Fibroblast of skin of back (primary cell): ENCODE measurements at regions not wholly inside any gene's neighbourhood (a gene's known extent, or its start where the extent isn't known, plus 50 kb on each side); places are given as distances from the start of the nearest gene placed in this dataset.
"Not testable (repeated sequence)": the region's sequence is repeated elsewhere in the genome, so short reads cannot be mapped to it uniquely, and the experiment has no call there.

ENCODE experiments used
- DNase-seq: peaks from one replicate; pipeline ENCODE4 v3.0.0-alpha.2; 2013

DNA sequence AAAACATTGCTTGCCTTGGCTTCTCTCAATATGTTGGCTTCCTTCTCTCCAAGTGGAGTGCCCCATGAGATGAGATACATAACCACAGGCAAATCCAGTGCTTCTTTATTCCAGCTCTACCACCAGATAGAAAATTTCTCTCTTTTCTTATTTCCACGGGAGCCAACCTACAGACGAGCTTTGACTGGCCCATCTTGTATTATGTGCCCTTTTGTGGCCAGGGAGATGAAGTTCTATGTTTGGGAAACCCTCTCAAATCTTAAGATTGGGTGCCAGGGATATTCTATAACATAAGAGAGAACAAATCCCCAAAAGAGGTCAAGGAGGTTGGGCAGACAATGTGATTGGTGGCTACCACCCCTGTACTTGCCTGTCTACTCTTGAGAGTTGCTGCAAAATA, 351.8 kb downstream of the ZNF326 start:
- DNase-seq, result no peak

DNA sequence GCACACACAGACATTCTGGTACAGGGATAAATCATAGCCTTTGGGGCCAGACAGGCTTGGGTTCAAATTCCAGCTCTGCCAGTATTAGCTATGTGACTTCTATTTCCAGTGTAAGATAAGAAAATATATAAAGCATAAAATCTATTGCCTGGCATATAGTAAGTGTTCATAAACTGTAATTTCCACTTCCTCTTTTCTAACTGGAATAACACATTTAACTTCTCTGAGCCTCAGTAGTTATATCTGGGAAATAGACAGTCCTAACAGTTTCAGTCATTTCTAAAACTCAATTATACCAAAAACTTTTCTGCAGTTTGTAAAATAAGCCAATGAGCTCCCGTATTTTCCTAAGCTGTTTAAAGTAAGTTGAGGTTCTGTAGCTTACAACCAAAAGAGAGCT, 351.4 kb downstream of the ZNF326 start:
- no peak for DNase-seq

DNA sequence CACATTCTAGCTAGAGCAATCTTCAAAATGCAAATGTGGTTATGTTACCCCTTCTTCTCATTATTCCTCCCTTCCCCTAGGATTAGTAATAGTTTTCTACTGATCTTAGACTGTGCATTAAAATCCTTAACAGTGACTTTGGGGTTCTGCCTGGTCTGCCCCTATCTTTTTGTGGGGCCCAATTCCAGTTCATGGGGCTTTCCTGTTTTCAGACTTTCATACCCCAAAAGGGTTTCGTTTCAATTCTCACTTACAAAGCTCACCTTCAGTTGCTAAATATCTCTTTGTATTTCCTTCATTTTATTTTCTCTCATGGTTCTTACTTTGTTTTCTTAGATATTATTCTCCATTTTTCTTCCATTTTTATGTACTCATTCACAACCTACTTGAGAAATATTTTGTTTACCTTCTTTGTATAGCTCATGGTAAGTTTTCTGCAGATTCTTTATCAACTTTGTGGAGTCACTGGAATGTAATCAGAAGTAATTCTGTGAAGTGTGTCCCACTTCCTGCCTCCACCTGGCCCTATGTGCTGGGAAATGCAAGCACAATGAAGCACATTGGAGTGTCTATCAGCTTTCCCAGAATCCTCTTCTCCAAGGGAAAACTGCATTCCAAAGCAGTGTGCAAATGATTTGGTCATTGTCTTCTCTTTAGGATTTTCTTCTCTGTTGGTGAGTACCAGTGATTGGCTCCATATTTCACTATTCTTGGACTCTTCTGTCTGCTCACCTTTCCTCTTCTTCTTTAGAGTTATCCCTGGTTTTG, 350.2 kb downstream of the ZNF326 start:
- DNase-seq, result no peak

- DNase-seq, result no peak
Observed at GRCh38 chr1:90341516-90341915, 346.6 kb downstream of the ZNF326 start.

- no peak for DNase-seq
Observed at GRCh38 chr1:90340606-90341005, 345.7 kb downstream of the ZNF326 start.

DNA sequence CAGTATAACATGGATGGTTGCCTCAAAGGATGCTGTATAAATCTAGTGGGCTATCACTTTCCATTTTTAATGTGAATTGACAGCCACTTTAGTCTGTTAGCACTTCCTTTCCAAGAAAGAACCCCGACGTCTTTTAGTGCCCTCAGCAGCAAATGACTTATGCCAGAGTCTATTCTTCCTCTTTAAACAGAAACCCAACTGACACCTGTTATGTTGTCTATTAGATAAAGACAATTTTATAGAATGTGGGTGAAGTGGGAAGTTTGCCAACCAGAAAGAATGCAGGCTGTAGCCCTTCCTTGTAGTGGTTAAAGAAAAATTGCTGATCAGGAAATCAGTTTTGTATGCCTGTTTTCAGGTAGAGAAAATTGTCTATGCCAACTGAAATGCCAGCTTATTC, 344.9 kb downstream of the ZNF326 start:
- no peak for DNase-seq

DNA sequence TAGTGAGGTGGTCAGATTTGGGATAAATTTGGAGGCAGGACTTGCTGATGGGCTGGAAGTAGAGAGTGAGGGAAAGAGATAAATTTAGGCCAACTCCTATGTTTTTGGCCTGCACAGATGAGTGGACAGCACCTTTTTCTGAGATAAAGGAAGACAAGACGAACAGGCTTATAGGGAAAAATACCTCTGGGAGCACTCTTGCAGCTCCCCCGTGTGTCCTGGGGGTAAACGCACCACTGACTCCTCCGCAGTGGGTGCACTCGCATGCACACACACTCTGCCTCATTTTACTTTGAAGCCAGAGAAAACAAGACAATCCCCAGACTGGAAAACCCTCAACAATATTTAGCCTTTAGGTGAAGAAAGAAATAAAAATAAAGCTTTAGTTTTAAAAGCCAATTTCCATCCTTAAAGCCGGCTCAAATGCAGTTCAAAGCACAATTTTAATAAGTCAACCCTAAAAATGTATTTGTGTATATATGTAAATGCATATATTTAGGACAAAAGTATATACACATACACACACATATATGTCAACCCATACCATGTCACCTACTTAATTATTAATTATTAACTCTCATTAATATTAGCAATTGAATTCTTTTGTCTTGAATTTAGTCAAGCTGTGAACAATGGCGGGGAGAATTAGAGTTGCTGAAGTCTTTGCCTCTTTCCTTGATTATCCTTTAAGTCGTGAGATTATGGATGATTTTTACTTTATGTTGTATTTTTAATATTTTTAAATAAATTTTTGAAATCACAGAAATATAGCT, 341.8 kb downstream of the ZNF326 start:
- no peak for DNase-seq

DNA sequence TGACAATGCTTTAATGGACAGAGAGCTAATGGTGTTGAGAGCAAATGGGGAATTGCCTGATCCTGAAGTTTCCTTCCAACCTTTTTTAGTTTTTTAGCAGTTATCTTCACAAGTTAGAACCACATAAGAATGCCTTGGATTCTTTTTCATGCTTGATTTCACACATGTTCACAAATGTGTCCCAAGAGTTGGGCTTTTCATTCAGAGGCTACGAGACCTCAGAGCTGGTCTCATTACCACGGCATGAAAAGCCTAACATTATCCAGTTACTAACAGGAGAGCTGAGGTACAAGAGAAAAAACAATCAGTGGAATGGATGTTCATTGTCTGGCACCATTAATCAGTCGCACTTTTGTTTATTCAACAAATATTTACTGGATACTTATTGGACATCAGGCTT, 340.6 kb downstream of the ZNF326 start:
- DNase-seq, result no peak

DNA sequence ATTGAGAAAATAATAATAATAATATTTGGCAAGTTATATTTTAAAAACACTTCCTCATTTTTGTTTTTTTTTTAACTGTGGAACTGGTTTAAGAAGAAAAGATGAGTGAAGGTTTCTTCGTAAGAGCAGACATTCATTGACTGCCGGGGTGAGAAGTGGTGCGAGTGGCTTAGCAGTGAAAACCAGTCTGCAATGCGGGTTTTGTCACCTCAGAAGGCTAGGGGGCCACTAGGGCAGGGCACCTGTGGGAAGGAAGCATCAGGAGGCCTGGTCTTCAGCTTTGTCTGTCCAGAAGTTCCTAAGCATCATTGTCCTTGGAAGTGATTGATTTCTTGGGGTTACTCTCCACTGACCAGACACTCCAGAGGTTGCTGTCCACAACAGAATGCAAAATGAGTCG, 339.2 kb downstream of the ZNF326 start:
- DNase-seq, result no peak

GRCh38 chr1:90325168-90325567, 330.3 kb downstream of the ZNF326 start:
- no peak for DNase-seq

DNA sequence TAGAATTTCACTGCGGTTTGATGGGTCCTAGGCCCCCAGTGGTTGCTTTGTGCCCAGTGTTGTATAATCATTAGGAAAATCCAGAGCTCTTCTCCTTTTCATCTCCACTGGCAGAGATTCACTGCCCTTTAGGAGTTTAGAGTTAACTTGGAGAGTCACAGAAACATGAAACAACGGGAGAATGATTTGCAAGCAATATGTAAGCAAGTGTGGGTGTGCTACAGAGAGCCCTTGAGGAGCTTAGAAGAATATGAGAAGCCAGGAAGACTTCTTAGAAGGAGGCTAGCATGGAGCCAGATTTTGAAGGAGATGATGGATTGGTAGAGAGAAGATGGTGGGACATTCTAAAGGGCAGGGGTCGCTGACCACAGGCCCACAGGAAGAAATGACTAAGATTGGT, 327.3 kb downstream of the ZNF326 start:
- DNase-seq, result no peak

GRCh38 chr1:90319918-90320317, 325.0 kb downstream of the ZNF326 start:
- DNase-seq, result no peak

DNA sequence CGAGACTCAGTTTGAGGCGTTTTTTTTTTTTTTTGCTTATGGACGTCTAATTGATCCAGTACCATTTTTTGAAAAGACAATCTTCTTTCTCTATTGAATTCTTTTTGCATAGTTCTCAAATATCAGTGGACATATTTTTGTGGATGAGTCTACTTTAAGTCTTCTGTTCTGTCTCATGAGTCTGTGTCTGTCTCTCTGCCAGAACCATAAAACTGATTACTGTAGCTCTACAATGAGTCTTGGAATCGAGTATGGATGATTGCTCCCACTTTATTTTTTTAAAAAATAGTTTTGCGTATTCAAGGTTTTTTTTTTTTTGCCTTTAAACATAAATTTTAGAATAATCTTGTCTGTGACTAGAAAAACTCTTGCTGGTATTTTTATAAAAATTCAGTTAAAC, 323.5 kb downstream of the ZNF326 start:
- DNase-seq, result no peak

DNA sequence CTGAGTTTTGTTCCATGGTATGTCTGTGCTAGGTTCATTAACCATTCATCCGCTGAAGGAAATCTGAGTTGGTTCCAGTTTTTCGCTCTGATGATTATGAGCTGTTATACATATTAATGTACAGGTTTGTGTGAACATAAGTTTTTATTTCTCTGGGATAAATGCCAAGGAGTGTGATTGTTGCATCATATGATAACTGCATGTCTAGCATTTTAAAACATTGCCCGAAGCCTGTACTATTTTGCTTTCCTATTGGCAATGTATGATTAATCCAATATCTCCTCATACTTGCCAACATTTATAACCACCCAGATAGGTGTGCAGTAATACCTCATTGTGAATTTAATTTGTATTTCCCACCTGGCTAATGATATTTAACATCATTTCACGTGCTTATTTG, 322.7 kb downstream of the ZNF326 start:
- DNase-seq, result no peak

DNA sequence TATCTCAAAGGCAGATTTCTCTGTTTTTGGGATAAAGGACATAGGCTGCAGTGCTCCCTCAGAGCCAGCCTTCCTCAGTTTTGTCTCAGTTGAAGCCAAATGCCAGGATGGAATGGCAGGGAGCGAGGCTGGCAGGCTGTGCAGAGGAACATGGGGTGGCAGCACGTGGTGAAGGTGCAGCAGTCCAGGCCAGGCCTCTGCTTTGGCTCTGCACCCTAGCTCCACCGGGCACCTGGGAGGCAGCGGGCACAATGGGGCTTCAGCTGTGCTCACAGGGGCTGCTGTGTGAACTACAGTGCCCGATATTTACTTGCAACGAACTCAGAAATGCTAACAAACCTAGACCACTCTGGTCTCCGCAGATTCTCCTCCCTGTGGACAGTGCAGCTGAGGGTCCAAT, 319.6 kb downstream of the ZNF326 start:
- no peak for DNase-seq

- no peak for DNase-seq
Observed at GRCh38 chr1:90313778-90314177, 318.9 kb downstream of the ZNF326 start.

DNA sequence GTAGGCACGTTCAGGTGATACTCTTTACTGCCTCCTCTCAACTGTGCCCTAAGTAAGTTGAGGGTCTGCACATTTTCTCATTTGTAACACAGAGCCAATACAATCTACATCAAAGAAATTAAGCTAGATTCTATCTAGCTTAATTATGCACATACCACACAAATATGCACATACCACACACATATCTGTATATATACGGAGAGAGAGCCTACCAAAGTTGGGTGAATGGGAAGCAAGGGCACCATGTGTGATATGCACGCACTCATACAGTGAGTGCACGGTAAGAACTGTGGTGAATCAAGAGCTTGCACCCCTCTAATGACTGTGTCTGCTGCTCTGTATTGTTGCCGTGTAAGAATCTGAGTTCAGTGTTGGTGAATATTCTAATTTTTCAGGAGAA, 314.9 kb downstream of the ZNF326 start:
- no peak for DNase-seq

DNA sequence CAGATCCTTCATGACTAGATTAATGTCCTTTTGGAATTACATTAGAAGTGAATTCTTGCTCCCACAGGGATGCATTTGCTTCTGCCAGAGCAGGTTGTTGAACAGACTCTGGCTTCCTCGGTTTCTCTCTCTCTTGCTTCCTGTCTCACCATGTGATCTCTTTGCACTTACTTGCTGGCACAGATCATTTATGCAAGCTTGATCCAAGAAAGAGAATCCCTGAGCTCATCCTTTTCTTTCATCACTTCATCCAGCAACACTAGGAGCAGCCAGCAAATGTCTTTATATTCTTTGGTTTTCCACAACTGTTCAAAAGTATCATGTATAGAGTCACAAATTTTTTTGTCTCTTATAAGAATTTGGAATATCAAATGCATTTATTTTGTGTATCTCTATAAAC, 313.5 kb downstream of the ZNF326 start:
- DNase-seq, result no peak

GRCh38 chr1:90305577-90305976, 310.7 kb downstream of the ZNF326 start:
- DNase-seq, result no peak

- no peak for DNase-seq
Observed at GRCh38 chr1:90296327-90296726, 301.4 kb downstream of the ZNF326 start.

DNA sequence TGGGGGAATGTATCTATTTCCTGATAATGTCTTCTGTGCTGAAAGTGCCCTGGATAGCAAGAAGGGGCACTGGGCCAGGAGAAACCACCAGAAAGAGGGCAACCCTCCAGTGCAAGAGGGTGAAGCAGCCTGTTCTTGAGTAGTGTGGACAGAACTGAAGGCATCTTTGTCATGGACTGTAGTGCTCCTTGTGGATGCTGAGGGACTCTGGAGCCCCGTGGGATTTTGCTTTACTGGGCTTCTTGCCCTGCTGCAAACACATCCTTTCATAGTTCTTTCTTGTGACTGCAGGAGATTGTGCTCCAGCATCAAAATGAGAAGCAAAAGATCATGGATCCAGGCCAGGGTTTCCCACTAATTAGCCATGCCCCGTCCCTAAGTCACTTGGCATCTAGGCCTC, 300.6 kb downstream of the ZNF326 start:
- no peak for DNase-seq

- DNase-seq, result no peak
Observed at GRCh38 chr1:90291431-90292216, 296.7 kb downstream of the ZNF326 start.

DNA sequence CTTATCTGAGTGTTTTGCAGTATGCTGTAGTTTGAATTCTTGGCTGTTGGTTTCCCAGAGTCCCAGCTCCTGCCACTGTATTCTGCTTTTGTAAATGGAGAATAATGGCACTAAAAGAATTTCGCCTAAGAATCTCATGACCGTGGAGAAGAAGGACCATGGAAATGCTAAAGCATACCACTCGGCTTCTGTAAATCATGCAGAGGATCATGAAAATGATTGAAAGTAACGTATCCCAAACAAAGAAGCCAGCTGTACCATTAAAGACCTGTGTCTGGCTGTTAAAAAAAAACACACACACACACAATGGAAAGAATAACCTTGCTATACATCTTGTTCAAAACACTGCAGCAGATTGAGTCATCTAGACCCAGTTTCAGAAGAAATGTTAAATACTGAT, 287.9 kb downstream of the ZNF326 start:
- no peak for DNase-seq

DNA sequence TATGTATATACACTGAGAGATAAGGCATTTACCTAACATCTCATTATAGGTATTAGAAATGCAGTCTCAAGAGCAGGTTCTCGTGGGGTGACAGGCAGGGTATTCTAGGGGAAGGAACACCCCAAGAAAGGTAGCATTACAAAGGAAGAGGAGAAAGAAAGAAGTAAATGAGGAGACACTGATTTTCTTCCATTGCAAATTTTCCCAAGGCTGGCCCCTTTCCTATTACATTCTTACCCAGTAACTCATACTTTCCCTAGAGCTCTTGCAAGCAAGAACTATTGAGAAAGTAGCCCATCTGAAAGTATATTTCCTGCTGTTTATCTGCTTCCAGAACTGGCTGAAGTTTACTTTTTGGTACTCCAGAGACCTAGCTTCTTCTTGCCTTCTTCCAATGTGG, 287.0 kb downstream of the ZNF326 start:
- not testable (repeated sequence) for DNase-seq
